ENCODE measurements at regions not wholly inside any gene's neighbourhood (a gene's known extent, or its start where the extent isn't known, plus 50 kb on each side); places are given as distances from the start of the nearest gene placed in this dataset.
"Not testable (repeated sequence)": the region's sequence is repeated elsewhere in the genome, so short reads cannot be mapped to it uniquely, and the experiment has no call there.

- DNase-seq: no peak
Observed at GRCh38 chr3:5766848-5767247, 579.3 kb downstream of the EDEM1 start.

DNA sequence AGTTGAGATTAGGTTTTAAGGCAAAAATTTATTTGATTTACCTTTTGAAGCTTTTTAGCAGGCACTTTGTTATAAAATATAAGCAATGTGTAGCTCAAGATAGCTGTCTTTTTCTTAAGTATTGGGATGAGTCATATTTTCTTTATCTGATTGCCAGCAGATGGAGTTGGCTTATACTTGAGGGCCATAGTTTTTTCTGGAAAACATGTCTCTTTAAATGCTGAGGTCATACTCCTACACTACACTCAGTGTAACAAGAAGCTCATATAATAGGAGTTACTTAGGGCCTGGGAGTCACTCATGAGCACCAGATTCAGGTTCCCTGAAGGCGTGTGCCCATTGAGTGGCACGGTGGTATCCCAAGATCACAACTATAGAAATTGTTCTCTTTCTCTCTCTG lies 579.8 kb downstream of the EDEM1 start:
- no peak for DNase-seq

DNA sequence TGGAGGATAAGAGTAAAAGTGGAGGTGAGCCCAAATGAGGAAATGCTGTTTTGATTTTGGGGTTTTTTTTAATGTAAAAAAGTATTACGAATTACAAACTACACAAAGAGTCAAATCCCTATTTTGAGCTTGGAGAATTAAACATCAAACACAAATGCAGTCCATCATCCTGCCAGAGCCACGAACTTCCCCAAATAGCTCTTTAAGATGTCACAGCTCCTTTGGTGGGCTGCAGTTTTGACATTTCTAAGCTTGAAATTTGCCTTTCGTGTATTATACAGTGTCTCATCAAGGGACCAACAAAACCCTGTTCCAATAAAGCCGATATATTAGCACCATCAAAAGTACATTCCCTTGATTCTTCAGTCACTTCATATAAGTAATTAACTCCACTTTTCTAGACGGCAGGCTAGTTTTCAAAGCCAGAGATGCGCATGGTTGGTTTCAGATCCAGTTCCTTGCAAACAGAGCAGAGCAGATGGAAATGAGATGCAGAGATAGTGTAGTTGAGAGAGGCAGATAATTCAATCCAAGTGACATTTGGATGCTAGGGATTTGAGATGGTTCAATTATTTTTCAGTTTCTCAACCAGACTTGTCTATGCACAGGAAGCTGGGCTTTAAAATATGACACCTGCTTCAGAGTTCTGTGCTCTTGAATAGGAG lies 580.9 kb downstream of the EDEM1 start:
- DNase-seq: no peak

- no peak for DNase-seq
Observed at GRCh38 chr3:5769825-5770224, 582.3 kb downstream of the EDEM1 start.

GRCh38 chr3:5774337-5774736 lies 586.8 kb downstream of the EDEM1 start:
- DNase-seq: no peak

GRCh38 chr3:5775100-5775499 lies 587.6 kb downstream of the EDEM1 start:
- not testable (repeated sequence) for DNase-seq

DNA sequence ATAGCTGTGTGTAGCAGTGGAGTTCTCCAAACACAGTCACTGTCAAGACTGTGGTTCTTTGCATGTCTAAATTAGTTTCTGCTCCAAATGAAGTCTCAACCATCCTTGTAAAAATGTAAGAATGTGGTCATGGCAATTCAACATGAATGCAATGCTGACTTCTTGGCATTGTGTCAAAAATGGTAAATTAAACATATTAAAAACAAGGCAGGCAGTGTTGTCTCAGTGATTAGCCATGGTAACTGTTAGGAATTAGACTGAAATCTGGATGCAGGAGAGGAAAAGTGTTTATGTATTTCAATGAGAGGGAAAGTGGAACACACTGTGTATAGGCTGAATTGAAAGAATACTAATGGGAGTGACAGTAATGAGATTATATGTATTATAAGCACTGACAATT lies 597.2 kb downstream of the EDEM1 start:
- DNase-seq: no peak

- no peak for DNase-seq
Observed at GRCh38 chr3:5787861-5788488, 600.5 kb downstream of the EDEM1 start.

DNA sequence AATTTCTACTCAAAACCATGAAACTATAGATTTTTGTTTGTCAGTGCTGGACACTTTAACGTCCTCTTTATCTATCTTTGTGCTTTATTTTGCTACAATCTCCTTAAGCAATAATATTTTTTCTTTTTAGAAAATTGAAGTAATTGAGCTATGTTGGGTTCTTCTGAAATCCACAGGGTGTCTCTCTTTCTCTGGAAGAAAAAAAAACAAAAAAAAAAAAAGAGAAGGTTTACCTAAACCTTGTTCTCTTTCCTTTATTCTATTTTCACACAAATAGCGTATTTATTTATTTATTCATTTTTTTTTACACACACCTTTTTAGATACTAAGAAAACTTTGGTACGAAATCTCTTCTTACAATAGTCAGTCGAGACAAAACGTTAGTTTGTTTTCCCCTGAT lies 601.0 kb downstream of the EDEM1 start:
- no peak for DNase-seq

DNA sequence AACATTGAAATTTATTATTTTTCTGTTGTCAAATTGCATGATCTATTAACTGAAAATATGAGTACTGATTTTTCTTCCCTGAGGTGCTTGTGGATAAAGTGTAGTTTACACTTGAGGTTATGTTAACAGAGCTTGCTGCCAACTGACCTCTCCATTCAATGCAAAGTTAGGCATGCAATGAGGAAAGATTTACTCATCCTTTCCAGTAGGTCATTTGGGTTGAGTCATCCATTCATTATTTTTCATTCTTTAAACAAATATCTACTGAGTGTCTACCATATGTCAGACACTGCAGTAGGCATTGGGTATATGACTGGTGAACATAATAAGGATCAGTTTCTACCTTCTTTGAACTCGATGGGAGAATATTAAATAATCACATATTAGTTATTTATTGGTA lies 604.1 kb downstream of the EDEM1 start:
- no peak for DNase-seq

DNA sequence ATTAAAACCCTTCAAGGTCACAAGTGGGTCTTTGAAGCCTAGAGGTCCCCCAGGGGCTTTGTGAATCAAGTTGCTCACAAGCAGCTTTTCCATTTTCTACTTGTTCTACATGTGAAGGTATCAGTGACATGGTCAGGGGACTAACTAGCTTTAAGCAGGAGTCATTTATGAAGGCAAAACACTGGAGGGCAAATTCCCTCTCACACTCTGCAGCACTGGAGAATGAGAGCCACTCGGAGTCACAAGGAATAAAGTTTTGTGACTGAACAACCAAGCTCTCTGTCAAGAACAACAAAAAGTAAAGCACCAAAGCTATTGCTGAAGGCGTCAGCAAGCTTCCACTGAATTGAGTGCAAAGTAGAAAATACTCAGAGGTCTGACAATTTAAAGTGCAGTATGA lies 609.0 kb downstream of the EDEM1 start:
- DNase-seq: no peak

DNA sequence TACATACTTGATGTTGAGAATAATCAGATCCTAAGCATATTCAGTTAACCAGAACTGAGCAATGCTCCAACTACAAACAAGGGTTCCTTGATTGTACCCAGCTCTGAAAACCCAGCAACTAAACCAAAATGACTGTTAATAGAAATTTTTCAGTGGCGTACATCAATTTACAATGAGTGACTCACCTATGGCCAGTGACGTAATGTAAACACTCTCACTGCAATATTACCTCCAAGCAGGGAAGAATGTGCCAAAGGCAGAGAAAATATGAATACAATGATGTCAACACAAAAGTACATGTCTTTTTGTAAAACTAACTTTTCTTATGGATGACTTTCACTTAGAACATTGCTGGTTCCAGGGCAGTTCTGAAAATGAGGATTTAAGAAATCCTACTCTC lies 611.3 kb downstream of the EDEM1 start:
- no peak for DNase-seq

- DNase-seq: no peak
Observed at GRCh38 chr3:5799398-5799797, 611.9 kb downstream of the EDEM1 start.

- DNase-seq: no peak
Observed at GRCh38 chr3:5800965-5801364, 613.5 kb downstream of the EDEM1 start.

GRCh38 chr3:5806192-5806591 lies 618.7 kb downstream of the EDEM1 start:
- no peak for DNase-seq

DNA sequence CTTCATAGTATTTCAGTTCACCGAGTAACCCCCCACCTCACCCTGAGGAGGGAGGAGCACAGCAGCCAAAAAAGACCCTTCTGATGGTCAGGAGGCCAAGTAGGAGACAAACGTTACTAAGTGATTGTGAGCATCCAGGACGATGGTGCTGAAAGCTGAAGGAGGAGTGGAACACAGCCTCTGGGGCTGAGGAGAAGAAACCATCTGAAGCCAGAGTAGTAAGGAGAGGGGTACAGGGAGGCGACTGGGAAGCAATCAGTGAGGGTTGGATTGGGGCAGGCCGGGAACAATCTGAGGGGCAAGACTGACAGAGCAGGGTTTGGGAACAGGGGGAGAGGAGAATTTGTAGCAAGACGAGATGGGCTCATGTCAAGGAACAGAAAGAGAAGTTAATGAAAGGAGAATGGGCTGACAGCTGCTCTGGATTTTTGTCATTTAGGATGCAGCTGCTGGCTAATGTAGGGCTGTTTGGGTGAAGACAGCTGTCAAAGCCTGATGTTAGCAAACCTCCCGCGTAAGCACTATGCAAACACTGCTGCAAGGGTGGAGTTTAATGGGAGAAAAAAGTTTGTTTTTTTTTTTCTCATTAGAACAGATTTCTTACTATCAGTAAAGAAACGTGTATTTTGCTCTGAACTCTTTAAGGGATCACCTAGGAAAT lies 622.2 kb downstream of the EDEM1 start:
- DNase-seq: no peak

DNA sequence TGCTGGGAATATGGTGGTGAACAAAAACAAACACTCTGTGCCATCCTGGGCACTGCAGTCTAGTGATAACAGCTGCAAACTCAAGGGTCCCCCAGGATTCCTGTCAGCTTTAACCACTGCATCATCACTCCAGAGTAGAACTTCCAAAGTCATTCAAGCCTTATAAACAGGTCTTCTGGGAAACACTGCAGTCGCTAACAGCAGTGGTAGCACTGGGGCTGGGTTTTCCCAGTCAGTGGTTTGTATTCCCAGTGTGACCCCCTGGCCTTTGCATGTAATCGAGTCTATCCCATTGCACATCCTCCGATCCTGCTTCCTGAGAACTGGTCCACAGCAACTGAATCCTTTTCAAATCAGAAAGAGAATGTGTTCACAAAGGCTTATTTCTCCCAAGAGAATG lies 623.5 kb downstream of the EDEM1 start:
- no peak for DNase-seq

- DNase-seq: no peak
Observed at GRCh38 chr3:5813521-5813920, 626.0 kb downstream of the EDEM1 start.

DNA sequence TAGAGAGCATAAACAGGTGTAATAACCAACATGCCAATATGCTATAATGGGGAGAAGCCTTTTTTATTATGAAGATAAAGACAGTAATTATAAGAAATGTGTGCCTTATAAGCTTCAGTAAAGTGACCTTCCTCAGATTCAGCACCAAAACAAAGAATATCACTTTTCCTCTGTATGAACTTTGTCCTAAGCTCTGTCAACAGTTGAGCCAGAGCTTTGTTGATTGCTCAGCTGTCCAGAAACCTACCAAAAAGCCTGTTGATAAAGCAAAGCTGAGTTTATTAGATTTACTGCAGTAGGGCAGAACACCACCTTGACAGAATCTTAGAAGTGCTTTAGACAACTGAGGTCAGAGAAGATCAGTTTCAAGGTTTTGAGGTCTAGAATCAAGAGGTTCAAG lies 635.3 kb downstream of the EDEM1 start:
- no peak for DNase-seq

DNA sequence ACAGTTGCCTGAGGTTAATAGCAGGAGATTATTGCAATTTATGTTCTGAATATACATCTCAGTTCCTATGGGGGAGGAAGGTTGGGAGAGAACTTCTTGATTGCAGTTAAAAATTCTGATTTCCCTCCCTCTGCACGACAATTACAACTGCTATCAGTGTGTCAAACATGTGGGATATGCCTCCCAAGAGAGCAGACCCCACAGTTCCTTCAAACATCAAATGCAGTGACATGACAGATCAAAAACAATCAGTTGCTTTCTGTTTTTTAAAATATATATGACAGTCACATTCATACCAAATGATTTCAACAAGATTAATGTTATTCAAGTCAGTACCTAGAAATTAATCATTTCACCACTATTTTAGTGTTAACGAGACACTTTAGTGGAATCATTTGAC lies 639.0 kb downstream of the EDEM1 start:
- DNase-seq: no peak

GRCh38 chr3:5828251-5828650 lies 640.7 kb downstream of the EDEM1 start:
- DNase-seq: no peak

- no peak for DNase-seq
Observed at GRCh38 chr3:5840056-5840455, 652.5 kb downstream of the EDEM1 start.

DNA sequence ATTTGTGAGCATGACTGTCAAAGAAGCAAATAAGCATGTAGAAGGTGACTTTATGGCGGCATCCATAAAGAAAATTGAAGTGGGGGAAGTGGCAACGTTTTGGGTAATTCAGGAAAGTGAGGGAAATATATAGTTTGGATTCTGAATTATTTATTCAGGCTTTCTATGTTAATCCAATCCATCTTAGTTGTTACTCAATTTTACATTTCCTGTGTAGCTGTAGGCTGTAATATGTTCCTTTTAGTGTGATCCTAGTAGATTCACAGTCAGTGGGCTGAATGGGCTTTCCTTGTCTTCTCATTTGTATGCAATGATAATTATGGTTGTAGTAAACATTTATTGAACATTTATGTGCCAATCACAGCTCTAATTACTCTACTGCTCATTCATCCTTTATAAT lies 654.1 kb downstream of the EDEM1 start:
- DNase-seq: no peak

- DNase-seq: no peak
Observed at GRCh38 chr3:5846261-5846660, 658.8 kb downstream of the EDEM1 start.

DNA sequence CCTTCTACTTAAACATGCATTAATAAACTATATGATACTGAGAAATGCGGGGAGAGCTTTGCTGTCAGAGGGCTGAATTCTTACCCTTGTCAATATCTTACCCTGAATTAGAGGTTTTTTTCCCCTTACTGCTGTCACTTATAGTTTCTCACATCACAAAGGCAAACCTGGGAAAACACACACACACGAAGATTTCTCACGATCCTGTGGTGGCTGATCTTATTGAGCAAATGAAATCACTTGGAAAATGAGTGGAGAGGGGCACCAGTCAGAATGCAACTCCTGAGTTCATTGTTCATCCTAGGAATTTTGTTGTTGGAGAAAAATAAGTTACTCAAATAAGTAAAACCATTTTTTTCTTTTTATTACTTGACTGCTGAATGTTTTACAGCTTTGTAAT lies 673.6 kb downstream of the EDEM1 start:
- no peak for DNase-seq
